ENCODE measurements at regions not wholly inside any gene's neighbourhood (a gene's known extent, or its start where the extent isn't known, plus 50 kb on each side); places are given as distances from the start of the nearest gene placed in this dataset.

DNA sequence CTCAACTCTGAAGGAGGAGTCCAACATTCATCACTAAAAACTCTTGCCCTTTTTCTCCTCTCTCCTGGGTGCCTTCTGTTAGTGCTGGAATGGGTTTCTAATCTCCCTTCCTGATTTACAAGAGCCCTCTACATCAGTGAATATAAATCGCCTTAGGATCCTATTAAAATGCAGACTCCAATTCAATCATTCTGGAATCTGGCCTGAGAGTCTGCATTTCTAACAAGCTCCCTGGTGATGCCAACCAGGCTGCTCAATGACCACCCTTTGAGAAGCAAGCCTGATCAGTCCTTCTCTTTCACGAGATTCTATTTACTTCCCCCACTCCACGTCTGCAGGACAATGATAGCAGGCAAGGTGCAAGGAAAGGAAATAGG lies 72.8 kb upstream of the E2F3 start:
- TF ChIP-seq POLR2A (IDR thresholded peaks at IDR 0.05; ENCODE audit: extremely low read depth, insufficient read length) (no peak), MYC (IDR thresholded peaks at IDR 0.05; ENCODE audit: low read depth, low read length) (no peak)
- TF ChIP-seq, protein P1, sequence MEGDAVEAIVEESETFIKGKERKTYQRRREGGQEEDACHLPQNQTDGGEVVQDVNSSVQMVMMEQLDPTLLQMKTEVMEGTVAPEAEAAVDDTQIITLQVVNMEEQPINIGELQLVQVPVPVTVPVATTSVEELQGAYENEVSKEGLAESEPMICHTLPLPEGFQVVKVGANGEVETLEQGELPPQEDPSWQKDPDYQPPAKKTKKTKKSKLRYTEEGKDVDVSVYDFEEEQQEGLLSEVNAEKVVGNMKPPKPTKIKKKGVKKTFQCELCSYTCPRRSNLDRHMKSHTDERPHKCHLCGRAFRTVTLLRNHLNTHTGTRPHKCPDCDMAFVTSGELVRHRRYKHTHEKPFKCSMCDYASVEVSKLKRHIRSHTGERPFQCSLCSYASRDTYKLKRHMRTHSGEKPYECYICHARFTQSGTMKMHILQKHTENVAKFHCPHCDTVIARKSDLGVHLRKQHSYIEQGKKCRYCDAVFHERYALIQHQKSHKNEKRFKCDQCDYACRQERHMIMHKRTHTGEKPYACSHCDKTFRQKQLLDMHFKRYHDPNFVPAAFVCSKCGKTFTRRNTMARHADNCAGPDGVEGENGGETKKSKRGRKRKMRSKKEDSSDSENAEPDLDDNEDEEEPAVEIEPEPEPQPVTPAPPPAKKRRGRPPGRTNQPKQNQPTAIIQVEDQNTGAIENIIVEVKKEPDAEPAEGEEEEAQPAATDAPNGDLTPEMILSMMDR (IDR thresholded peaks at IDR 0.05; ENCODE audit: low read depth, low read length) = no peak
- TF ChIP-seq, protein P2, sequence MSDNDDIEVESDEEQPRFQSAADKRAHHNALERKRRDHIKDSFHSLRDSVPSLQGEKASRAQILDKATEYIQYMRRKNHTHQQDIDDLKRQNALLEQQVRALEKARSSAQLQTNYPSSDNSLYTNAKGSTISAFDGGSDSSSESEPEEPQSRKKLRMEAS (IDR thresholded peaks at IDR 0.05; ENCODE audit: low read depth, low read length) = no peak

All from NB4 (cell line).